NB4 (cell line): ENCODE measurements at regions not wholly inside any gene's neighbourhood (a gene's known extent, or its start where the extent isn't known, plus 50 kb on each side); places are given as distances from the start of the nearest gene placed in this dataset.
"Not testable (repeated sequence)": the region's sequence is repeated elsewhere in the genome, so short reads cannot be mapped to it uniquely, and the experiment has no call there.

Source experiments
- DNase-seq: peaks from one replicate; pipeline ENCODE4 v3.0.0; 2010; ENCODE audit warnings: low read depth
- H3K4me3 ChIP-seq: one replicate; pipeline ENCODE4 v1.5.1; 2011; ENCODE audit warnings: mild to moderate bottlenecking, low read depth, low read length, moderate library complexity
- MYC ChIP-seq: IDR thresholded peaks from 2 replicates; pipeline ENCODE4 v1.6.1; 2011; ENCODE audit warnings: low read depth, low read length
- POLR2A ChIP-seq: IDR thresholded peaks from 2 replicates; pipeline ENCODE4 v1.6.1; 2011; ENCODE audit warnings: mild to moderate bottlenecking; ENCODE audit not compliant: insufficient read length; ENCODE audit errors: extremely low read depth
- TF ChIP-seq, protein P1 (sequence below): IDR thresholded peaks from 2 replicates; pipeline ENCODE4 v1.6.1; 2011; ENCODE audit warnings: low read depth, low read length
- TF ChIP-seq, protein P2 (sequence below): IDR thresholded peaks from one replicate; pipeline ENCODE4 v1.5.1; 2012; ENCODE audit warnings: low read depth, low read length

DNA sequence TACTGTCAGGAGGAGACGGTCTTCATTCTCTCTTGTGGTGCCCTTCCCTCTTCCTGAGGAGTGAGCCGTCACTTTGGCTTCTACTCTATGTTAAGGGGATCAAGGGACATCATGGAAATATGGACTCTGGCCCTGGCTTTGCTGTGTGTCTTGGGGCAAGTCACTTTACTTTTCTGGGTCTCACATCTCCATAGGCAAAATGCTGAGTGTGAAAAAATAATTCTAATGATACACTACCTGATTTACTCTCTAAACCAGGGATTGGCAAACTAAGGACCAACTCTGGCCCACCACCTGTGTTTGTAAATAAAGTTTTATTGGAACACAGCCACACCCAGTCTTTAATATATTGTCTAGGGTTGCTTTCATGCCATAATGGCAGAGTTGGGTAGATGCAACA is 548.7 kb upstream of the CDH5 start:
- H3K4me3 ChIP-seq = no peak overlapping the region
- TF ChIP-seq MYC (no peak), POLR2A (no peak)
- TF ChIP-seq, protein P1, sequence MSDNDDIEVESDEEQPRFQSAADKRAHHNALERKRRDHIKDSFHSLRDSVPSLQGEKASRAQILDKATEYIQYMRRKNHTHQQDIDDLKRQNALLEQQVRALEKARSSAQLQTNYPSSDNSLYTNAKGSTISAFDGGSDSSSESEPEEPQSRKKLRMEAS = no peak
- TF ChIP-seq, protein P2, sequence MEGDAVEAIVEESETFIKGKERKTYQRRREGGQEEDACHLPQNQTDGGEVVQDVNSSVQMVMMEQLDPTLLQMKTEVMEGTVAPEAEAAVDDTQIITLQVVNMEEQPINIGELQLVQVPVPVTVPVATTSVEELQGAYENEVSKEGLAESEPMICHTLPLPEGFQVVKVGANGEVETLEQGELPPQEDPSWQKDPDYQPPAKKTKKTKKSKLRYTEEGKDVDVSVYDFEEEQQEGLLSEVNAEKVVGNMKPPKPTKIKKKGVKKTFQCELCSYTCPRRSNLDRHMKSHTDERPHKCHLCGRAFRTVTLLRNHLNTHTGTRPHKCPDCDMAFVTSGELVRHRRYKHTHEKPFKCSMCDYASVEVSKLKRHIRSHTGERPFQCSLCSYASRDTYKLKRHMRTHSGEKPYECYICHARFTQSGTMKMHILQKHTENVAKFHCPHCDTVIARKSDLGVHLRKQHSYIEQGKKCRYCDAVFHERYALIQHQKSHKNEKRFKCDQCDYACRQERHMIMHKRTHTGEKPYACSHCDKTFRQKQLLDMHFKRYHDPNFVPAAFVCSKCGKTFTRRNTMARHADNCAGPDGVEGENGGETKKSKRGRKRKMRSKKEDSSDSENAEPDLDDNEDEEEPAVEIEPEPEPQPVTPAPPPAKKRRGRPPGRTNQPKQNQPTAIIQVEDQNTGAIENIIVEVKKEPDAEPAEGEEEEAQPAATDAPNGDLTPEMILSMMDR = no peak
- DNase-seq = no peak

DNA sequence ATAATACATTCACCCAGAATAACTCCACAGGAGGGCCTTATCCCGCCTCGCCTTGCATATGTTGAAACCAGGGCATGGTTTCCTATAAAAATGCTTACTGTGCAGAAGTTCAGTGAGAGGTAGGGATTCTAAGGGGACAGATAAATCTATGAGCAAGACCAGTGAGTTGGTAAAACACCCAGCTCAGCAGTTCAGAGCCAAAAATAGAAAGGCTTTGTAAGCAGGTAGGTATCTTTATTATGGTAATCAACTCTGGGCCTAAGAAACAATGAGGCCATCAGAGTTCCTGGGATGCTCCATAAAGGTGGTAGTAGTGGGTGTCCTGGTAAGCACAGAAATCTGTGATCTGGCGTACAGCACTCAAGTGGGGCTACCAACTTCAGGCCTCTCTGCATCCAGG is 549.4 kb upstream of the CDH5 start:
- TF ChIP-seq, protein P2 = no peak
- TF ChIP-seq POLR2A (no peak), MYC (no peak)
- TF ChIP-seq, protein P1 = no peak
- DNase-seq = no peak
- H3K4me3 ChIP-seq = no peak overlapping the region

DNA sequence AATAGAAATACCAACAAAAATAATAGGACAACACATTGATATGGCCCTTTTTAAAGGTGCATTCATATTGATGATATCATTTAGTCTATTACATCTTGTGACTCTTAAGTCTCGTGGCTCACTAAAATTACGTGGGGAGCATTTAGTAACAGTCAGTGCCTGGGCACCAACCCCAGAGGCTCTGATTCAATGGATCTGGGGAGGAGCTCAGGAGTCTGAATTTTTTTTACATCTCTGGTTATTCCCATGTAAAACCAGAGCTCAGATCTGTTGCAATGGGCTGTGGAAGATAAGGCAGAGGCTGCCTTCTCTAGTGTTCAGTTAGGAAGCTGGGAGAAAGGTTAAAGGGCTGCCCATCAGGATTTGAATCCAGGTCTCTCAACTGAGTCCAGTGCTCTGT is 549.9 kb upstream of the CDH5 start:
- DNase-seq = no peak
- TF ChIP-seq, protein P2 = no peak
- H3K4me3 ChIP-seq = no peak overlapping the region

DNA sequence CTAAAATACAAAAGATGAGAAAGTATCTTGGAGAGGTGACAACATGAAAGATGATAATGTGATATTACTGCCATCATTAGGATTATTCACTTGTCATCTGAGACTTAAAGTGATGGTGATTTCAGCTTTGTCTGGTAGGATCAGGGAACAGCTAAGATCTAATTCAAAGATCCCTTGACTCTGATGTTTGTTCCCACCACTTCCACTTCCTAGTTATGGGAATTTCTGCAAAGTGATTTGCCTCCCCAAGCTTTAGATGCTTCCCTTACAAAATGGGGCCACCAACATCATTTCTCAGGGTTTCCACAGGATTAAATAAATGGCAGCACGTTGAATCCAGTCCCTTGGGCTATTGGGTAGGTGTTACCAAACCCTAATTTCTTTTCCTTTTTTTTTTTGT is 550.8 kb upstream of the CDH5 start:
- no peak overlapping the region for H3K4me3 ChIP-seq
- no peak for DNase-seq
- TF ChIP-seq MYC (no peak), POLR2A (no peak)
- TF ChIP-seq, protein P1 = no peak
- TF ChIP-seq, protein P2 = no peak

DNA sequence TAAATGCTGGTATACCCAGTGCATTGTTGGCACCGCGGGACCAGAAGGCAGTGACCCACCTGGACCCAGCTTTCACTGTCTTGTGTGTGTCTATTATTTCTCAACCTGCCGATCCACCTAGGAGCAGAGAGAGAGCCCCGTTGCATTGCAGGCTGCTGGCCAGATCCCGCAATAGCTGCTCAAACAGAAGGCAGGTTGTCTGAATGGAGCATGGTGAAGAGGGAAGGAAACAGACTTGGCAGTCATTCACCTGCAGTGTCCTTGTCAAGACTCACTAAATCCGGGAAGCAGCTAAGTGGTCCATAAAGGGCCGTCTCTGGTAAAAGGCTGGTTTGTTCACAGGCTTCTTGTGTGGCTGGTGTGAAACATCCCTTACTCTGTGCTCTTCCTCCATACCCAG is 552.6 kb upstream of the CDH5 start:
- not testable (repeated sequence) for DNase-seq, H3K4me3 ChIP-seq

DNA sequence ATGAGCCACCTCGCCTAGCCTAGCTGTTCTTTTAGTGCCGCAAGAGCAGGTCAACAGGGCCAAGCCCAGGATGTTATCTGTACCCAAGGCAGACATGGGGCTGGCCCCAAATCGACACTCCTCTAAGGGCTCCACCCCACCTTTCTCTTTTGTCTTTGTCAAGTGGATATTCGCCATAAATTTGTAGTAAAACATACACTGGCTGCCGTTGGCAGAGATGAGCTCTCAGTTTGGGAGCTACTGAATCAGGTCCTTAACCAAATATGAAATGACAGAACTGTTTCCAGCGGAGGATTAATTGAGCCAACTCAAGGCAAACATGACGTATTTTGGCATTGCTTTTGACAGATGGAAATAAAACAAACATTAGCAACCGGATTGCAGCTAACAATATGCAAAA is 556.9 kb upstream of the CDH5 start:
- DNase-seq = no peak
- TF ChIP-seq MYC = no peak
- TF ChIP-seq, protein P2 = no peak
- no peak for TF ChIP-seq POLR2A
- no peak overlapping the region for H3K4me3 ChIP-seq

DNA sequence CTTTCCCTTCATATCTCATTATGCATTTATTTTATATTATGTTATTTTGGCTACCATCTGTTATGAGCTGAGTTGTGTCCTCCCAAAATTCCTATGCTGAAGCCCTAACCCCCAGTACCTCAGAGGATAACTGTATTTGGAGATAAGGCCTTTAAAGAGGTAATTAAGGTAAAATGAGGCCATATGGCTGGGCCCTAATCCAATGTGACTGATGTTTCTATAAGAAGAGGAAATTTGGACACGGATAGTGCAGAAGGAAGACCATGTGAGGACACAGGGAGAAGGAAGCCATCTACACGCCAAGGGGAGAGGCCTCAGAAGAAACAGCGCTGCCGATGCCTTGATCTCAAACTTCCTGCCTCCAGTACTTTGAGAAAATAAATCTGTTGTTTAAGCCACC is 557.7 kb upstream of the CDH5 start:
- DNase-seq = no peak
- H3K4me3 ChIP-seq = no peak overlapping the region
- TF ChIP-seq, protein P2 = no peak
- TF ChIP-seq, protein P1 = no peak
- TF ChIP-seq POLR2A = no peak
- no peak for TF ChIP-seq MYC
